ENCODE measurements at regions not wholly inside any gene's neighbourhood (a gene's known extent, or its start where the extent isn't known, plus 50 kb on each side); places are given as distances from the start of the nearest gene placed in this dataset.

GRCh38 chr3:117844676-117845075, 1135.1 kb downstream of the TUSC7 start:
- H3K79me2 ChIP-seq (ENCODE audit: insufficient read depth): no peaks in the 10 kb centered on the region
- no peak for TF ChIP-seq RFX5 (IDR thresholded peaks at IDR 0.05; ENCODE audit: low read length)
- no peak for TF ChIP-seq TCF12 (IDR thresholded peaks at IDR 0.05)
- TF ChIP-seq MAX (IDR thresholded peaks at IDR 0.05; ENCODE audit: low read depth): no peak
- TF ChIP-seq TAF1 (IDR thresholded peaks at IDR 0.05; ENCODE audit: borderline replicate concordance, low read depth, low read length): no peak
- TF ChIP-seq NRF1 (IDR thresholded peaks at IDR 0.05; ENCODE audit: low read depth, low read length): no peak
- no peak for TF ChIP-seq EZH2phosphoT487 (IDR thresholded peaks at IDR 0.05; ENCODE audit: borderline replicate concordance, low read depth)
- TF ChIP-seq POLR2AphosphoS5 (IDR thresholded peaks at IDR 0.05; ENCODE audit: low read depth, low read length): no peak
- TF ChIP-seq SMC3 (IDR thresholded peaks at IDR 0.05; ENCODE audit: low read depth, low read length): no peak
- TF ChIP-seq PBX3 (IDR thresholded peaks at IDR 0.05): 0 out of 2 replicates have a peak, but pooled peaks have one; percentile 16
- no peak for TF ChIP-seq YY1 (IDR thresholded peaks at IDR 0.05; ENCODE audit: low read depth)
- no peak for TF ChIP-seq RXRA (IDR thresholded peaks at IDR 0.05; ENCODE audit: borderline replicate concordance, low read depth)
- TF ChIP-seq FOSL2 (IDR thresholded peaks at IDR 0.05; ENCODE audit: borderline replicate concordance, low read depth): peak; percentile 15; the same call in 1 of the 2 replicates
- no peak for TF ChIP-seq RCOR1 (IDR thresholded peaks at IDR 0.05; ENCODE audit: low read length)
- no peak for TF ChIP-seq JUND (IDR thresholded peaks at IDR 0.05)
- no peaks in the 10 kb centered on the region for H3K9me2 ChIP-seq
- CTCF ChIA-PET: interaction anchor here (1.2 to 1.3 kb wide), 2 partner anchors 9 to 234 kb away, joined by 3 read pairs; no protein-coding TSS in a partner anchor
- H3K9ac ChIP-seq: no peak overlapping the region
- no peak overlapping the region for H3K4me2 ChIP-seq
- H4K20me1 ChIP-seq (ENCODE audit: insufficient read depth): no peaks in the 10 kb centered on the region
- H3K27me3 ChIP-seq (ENCODE audit: insufficient read depth): no peaks in the 10 kb centered on the region
- H3K4me1 ChIP-seq (ENCODE audit: control insufficient read depth in 1 of 2, insufficient read depth in 2 of 2, low read depth in 1 of 2, low read length in 1 of 2): peaks cover 0 to 3% of the 10 kb centered on the region in 2 experiments; a peak in 2 of 4 replicates
- no peak overlapping the region for H3K4me3 ChIP-seq (ENCODE audit: low read depth in 2 of 2, low read length in 1 of 2)
- no peaks in the 10 kb centered on the region for H3K36me3 ChIP-seq (replicated peaks in 1 of 2; ENCODE audit: control insufficient read depth in 1 of 2, insufficient read depth in 2 of 2, low read length in 1 of 2)
- no peak for DNase-seq
- WGBS (ENCODE audit: low lambda C conversion rate): 21% methylated on average over 2 of the region's 2 CpGs
- H3K27ac ChIP-seq (ENCODE audit: low read depth in 2 of 2, low read length in 1 of 2): no peak overlapping the region
- no peak overlapping the region for H2AFZ ChIP-seq (ENCODE audit: low read depth)
- POLR2A ChIA-PET: no interaction called here
- no peaks in the 10 kb centered on the region for H3F3A ChIP-seq (replicated peaks; ENCODE audit: insufficient read depth)
- no peaks in the 10 kb centered on the region for H3K9me3 ChIP-seq

GRCh38 chr3:117846238-117846637, 1136.7 kb downstream of the TUSC7 start:
- H3K4me3 ChIP-seq (ENCODE audit: low read depth in 2 of 2, low read length in 1 of 2): no peak overlapping the region

More at GRCh38 chr3:117846238-117846637, 1136.7 kb downstream of the TUSC7 start:
- Histone ChIP-seq H3K36me3 (replicated peaks in 1 of 2; ENCODE audit: control insufficient read depth in 1 of 2, insufficient read depth in 2 of 2, low read length in 1 of 2) (no peaks in the 10 kb centered on the region), H3K79me2 (ENCODE audit: insufficient read depth) (no peaks in the 10 kb centered on the region), H3K9me2 (no peaks in the 10 kb centered on the region), H3K9me3 (no peaks in the 10 kb centered on the region), H3K4me2 (no peak overlapping the region), H4K20me1 (ENCODE audit: insufficient read depth) (no peaks in the 10 kb centered on the region), H3K9ac (no peak overlapping the region), H3F3A (replicated peaks; ENCODE audit: insufficient read depth) (no peaks in the 10 kb centered on the region), H3K27me3 (ENCODE audit: insufficient read depth) (no peaks in the 10 kb centered on the region), H3K27ac (ENCODE audit: low read depth in 2 of 2, low read length in 1 of 2) (no peak overlapping the region; a peak in 1 of 4 replicates), H3K4me1 (ENCODE audit: control insufficient read depth in 1 of 2, insufficient read depth in 2 of 2, low read depth in 1 of 2, low read length in 1 of 2) (peaks cover 0 to 3% of the 10 kb centered on the region in 2 experiments; a peak in 2 of 4 replicates), H2AFZ (ENCODE audit: low read depth) (no peak overlapping the region)
- TF ChIP-seq RXRA (IDR thresholded peaks at IDR 0.05; ENCODE audit: borderline replicate concordance, low read depth): no peak
- TF ChIP-seq MEF2A (IDR thresholded peaks at IDR 0.05; ENCODE audit: borderline replicate concordance, low read depth): no peak
- no peak for TF ChIP-seq TAF1 (IDR thresholded peaks at IDR 0.05; ENCODE audit: borderline replicate concordance, low read depth, low read length)
- TF ChIP-seq CTCF (IDR thresholded peaks at IDR 0.05): no peak
- no peak for TF ChIP-seq CHD2 (IDR thresholded peaks at IDR 0.05; ENCODE audit: low read length, partially characterized antibody)
- no peak for TF ChIP-seq GABPA (IDR thresholded peaks at IDR 0.05; ENCODE audit: low read depth)
- TF ChIP-seq IRF3 (IDR thresholded peaks at IDR 0.05; ENCODE audit: low read depth, low read length): no peak
- no peak for TF ChIP-seq SIN3A (IDR thresholded peaks at IDR 0.05; ENCODE audit: borderline replicate concordance, low read depth, low read length)
- no peak for TF ChIP-seq ZBTB33 (IDR thresholded peaks at IDR 0.05; ENCODE audit: borderline replicate concordance, low read depth)
- TF ChIP-seq JUND (IDR thresholded peaks at IDR 0.05): no peak
- no peak for TF ChIP-seq EP300 (IDR thresholded peaks at IDR 0.05; ENCODE audit: borderline replicate concordance in 1 of 2, low read depth in 1 of 2, low read length in 1 of 2)
- TF ChIP-seq SMC3 (IDR thresholded peaks at IDR 0.05; ENCODE audit: low read depth, low read length): no peak
- no peak for TF ChIP-seq NFIC (IDR thresholded peaks at IDR 0.05; ENCODE audit: borderline replicate concordance)
- no peak for DNase-seq
- ChIA-PET POLR2A (no interaction called here), CTCF (interaction anchor here (0.6 to 1.0 kb wide), 2 partner anchors 12 to 217 kb away, joined by 3 to 4 read pairs; no protein-coding TSS in a partner anchor)
- WGBS (ENCODE audit: low lambda C conversion rate): 68% methylated on average over 1 of the region's 1 CpG
